H4 (cell line): ENCODE measurements at regions not wholly inside any gene's neighbourhood (a gene's known extent, or its start where the extent isn't known, plus 50 kb on each side); places are given as distances from the start of the nearest gene placed in this dataset.

Experiments
- DNase-seq: peaks from one replicate; pipeline ENCODE4 v3.0.0-alpha.2; 2015; ENCODE audit warnings: low spot score

GRCh38 chr12:125360540-125360939 lies 295.3 kb downstream of the AACS start:
- no peak for DNase-seq

- no peak for DNase-seq
Measured at GRCh38 chr12:125371033-125371432, 305.8 kb downstream of the AACS start.

GRCh38 chr12:125372085-125372484 lies 306.9 kb downstream of the AACS start:
- DNase-seq, result no peak

DNA sequence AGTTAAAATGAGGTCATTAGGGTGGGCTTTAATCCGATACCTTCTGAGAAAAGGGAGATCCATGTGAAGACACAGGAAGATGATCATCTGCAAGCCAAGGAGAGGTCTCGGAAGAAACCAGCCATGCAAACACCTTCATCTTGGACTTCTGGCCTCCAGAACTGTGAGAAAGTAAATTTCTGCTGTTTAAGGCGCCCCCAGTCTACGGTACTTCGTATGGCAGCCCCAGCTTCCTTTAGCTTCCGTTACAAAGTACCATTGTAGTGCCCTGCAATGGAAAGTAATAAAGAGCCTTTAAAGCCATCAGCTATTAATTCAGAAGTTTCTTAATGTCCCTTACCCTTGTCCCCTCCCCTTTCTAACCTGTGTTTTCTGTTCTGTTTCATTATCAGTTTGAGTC lies 308.1 kb downstream of the AACS start:
- DNase-seq, result no peak

DNA sequence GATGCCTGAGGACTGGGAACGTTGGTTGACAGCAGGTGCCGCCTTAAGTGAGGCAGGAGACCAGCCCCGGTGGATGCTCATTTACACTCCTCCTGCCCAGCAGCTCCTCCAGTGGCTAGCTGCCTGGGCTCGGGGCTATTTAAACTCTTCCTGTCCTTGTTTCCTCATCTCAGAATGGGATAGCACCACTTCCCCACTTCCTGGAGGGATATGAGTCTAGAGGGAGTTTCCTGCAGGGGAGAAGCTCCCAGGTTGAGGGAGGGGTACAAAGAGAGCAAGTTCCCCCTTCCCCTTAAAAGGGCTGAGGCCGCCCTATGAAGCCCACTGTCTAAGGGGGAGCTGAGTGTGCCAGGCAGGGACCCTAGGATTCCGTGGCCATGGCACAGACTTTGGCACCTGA lies 311.2 kb downstream of the AACS start:
- DNase-seq, result no peak

DNA sequence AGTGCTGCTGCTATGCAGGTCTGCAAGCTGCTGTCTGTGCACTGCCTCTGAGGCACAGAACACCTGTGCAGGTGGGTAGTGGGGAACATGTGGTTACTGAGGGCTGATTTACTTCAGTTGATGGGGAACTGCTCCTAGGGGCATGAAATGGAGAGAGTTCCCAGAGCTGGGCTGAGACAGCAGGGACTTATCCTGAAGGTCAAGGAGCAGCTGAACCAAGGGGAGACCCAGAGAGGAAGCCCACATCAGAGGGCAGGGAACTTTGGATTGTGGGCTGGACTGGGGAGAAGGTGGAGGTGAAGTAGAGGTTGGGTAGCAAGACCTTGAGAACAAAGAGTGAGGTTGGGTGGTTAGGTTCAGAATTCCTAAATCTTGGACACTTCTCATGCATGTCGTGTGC lies 311.9 kb downstream of the AACS start:
- no peak for DNase-seq

DNA sequence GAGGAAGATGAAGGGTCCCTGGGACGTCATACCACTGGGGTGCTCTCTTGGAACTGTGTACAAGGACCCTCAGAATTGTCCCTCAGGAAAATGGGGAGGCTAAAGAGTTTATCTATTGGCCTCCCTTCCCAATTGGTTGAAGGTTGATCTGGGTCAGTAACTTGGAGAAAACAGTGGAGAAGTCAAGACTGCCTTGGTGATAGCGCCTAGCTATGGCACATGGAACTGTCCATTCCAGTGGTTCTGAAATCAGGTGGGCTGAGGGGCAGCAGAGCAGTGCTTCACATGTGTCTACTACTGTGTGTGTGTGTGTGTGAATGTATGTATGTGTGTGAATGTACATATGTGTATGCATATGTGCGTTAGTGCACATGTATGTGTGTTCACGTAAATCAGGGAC lies 316.1 kb downstream of the AACS start:
- DNase-seq, result no peak

DNA sequence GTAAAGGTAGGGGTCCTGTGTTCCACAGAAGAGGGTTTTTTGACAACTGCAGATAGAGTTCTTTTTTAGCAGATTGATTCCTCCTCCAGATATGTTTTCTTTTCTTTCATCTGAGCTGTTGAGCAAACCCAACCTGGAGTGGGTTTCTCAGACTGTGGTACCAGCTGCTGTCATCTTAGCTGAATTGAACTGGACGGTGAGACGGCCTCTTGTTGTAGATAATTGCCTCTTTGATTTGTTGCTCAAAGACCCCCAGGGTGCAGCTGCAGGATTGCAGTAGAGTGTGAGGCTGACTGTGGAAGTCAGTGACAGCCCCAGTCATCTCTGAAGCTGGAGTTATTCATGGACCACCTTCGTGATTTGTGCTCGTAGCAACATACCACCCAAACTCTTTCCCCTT lies 317.7 kb downstream of the AACS start:
- DNase-seq, result no peak

DNA sequence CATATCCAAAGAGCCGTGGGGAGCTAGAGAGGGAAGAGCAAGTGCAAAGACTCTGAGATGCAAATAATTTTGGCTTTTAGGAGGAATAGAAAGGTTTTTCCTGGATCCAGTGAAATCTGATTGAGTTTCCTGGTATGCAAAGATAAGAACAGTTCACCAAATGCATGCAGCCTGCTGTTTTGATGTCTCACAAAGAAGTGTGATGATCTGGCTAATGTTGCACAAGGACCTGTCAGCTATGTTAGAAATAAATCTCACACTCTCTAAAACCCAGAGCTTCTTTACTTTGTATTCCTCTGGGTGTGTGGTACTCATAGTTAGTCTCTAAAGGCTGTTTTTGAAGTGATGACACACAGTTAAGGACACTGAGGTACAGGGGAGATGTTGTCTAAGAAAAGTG lies 321.4 kb downstream of the AACS start:
- DNase-seq, result no peak

DNA sequence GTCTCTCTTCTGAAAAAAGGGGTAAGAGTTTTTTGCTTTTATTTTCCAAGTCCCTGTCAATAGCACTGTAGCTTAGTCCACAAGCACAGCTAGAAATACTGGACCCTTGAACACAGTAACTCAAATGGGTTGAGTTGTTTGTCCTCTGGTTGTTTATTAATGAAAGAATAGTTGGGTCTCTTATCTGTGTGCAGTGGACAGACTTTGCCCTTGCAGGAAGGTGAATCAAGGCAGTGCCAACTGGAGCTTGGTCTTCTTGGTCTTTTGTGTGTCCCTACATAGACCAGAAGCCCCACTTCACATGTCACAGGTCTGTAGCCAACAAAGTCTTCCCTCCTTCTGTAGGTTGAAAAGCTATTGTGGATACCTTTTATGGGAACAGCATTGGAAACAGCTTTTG lies 322.0 kb downstream of the AACS start:
- DNase-seq, result no peak

DNA sequence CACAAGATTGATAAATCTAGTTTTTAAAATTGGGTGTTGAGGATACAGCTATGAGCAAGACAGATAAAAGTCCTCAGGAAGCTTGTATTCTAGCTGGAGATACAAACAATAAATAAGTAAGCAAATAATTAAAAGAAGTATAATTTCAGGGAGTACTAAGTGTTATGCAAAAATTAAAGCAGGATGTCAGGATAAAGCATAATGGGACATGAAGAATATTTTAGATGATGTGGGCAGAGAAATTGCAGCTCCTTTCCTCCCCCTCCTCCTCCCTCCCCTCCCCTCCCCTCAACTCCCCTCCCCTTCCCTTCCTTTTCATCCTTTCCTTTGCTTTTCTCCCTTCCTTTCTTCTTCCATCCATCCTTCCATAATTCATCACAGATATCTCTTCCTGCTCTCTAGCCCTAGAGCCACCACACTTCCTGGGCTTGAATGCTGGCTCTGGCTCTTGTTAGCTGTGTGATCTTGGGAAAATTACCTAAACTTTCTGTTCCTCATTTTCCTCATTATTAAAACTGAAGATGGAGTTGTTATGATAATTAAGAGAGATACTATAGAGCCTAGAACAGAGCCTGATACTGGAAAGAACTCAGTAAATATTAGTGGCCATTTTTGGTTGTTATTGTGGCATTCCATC lies 323.9 kb downstream of the AACS start:
- no peak for DNase-seq

- DNase-seq, result no peak
Measured at GRCh38 chr12:125393569-125393968, 328.3 kb downstream of the AACS start.

GRCh38 chr12:125395583-125396215 lies 330.5 kb downstream of the AACS start:
- DNase-seq, result no peak

GRCh38 chr12:125399489-125399888 lies 334.3 kb downstream of the AACS start:
- DNase-seq, result no peak

- DNase-seq, result peak; percentile 20
Measured at GRCh38 chr12:125402874-125403789, 337.9 kb downstream of the AACS start.

DNA sequence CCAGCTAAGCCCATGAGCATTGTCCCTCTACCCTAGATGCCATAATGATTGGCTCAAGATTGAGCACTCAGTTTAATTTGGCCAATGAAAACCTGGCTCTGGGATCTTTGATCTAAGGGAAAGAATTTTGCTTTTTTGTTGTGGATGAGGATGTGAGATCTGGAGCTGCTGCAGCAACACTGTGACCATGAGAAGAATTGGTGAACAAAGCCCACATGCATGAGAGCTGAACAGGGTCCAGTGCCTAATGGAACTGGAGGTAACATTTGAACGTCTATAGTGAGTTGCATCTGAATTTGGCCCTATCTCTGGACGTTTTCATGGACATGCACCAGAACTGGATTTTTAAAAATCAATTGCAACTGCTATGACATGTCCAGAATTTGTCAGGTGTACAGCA lies 338.6 kb downstream of the AACS start:
- no peak for DNase-seq

DNA sequence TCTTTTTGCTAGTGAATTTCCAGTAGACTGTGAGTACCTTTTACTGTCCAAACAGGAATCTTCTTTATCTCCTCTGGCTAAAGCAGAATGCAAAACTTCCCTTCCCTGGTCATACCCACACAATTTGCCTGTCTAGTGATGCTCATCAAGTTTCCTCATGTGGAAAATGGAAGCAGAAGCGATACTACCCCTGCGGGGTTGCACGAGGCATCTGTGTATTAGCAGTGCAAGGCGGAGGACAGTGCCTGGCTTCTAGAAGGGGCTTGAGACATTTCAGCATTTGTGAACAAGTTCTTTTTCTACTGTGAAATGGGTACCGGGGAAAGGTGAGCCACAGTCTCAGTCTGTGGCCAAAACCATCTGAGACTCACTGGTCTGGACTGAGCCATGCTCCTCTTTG lies 340.9 kb downstream of the AACS start:
- no peak for DNase-seq

- no peak for DNase-seq
Measured at GRCh38 chr12:125408718-125409117, 343.5 kb downstream of the AACS start.

- no peak for DNase-seq
Measured at GRCh38 chr12:125412506-125412905, 347.3 kb downstream of the AACS start.

DNA sequence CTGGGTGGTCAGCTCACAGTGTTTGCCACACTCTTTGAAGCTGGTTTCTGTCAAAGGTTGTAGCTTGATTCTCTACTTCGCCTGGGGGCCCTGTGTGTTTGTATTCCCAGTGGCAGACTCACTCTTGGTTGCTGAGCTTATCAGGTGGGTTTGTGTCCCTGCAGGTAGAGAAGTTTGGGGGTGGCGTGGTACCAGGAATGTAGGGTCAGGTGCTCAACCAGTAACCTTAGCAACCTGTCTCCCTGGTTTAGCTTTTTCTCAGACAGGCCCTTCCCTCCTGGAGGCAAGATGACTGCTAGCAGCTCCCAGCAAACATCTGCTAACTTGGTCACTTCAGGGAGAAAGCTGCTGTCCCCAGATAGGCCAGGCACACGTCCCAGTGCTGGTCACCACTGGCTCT lies 352.2 kb downstream of the AACS start:
- no peak for DNase-seq

DNA sequence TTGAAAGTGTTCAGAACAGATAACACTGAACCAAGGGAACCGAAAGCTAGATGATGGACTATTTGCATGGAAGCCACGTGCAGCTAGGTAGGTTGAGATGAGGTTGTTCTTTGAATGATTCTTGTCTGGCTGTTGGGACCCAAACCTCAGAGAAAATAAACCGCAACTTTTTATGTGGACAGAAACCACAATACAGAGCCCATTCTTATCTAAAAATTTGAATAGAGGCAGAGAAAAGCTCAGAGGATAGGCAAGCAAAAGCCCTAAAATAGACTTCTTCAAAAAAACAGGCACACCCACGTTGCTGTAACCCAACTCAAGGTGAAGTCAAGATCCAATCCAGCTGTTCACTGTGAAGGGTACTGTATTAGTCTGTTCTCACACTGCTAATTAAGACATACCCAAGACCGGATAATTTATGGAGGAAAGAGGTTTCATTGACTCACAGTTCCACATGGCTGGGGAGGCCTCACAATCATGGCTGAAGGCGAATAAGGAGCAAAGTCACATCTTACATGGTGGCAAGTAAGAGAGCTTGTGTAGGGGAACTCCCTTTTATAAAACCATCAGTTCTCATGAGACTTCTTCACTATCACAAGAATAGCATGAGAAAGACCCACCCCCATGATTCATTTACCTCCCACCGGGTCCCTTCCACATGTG lies 353.8 kb downstream of the AACS start:
- no peak for DNase-seq

DNA sequence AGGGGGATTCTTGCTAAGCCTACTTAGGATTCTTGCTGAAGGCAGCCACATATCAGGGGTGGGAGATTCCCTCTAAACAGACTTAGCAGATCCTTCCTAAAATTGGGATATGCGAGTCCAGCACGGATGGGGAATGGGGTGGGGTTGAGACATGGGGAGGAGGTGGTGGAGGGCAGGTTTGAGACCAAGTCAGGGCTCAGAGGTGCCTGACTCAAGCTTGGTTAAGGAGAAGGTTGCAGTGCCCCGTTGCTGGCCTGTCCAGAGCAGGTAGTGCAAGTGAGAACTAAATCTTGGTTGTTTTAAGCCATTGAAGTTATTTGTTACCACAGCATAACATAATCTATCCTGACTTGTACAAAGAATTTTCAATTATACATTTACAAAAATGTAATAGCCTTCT lies 359.7 kb downstream of the AACS start:
- no peak for DNase-seq
